ENCODE measurements at regions not wholly inside any gene's neighbourhood (a gene's known extent, or its start where the extent isn't known, plus 50 kb on each side); places are given as distances from the start of the nearest gene placed in this dataset.
A peak's percentile ranks its signal among the peaks of the same experiment; 100 is the strongest.

DNA sequence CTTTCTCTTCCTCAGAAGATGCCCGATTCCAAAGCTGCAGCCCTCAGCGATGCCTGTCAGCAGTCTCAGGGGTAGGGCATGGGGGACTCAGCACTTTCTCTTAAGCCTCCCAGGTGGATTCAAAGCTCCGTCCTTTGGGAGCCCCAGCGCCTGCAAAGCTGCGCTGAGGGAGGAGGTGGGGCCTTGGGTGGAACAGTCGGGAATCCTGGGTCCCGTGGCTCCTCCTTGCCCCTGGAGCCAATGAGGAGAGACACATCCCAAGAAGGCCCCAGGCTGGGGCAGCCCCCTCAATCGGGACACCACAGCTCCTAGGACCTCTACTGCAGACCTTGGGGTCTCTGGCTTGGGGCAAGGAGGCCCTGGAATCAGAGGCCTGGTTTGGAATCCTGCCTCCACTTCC lies 227.5 kb upstream of the IGF1R start:
- Histone ChIP-seq H3K36me3 (ENCODE audit: control insufficient read depth, insufficient read depth, low read length) (no peaks in the 10 kb centered on the region), H3K4me2 (ENCODE audit: extremely low read depth, insufficient read depth, low read length) (no peak overlapping the region), H3K9ac (ENCODE audit: insufficient read depth, low read length) (no peak overlapping the region), H3K79me2 (ENCODE audit: control insufficient read depth, insufficient read depth, low read length) (no peaks in the 10 kb centered on the region), H3K9me3 (ENCODE audit: control insufficient read depth, insufficient read depth, low read depth, low read length) (no peaks in the 10 kb centered on the region), H4K20me1 (ENCODE audit: control insufficient read depth, extremely low read depth, insufficient read depth, low read length) (no peaks in the 10 kb centered on the region), H3K27ac (ENCODE audit: insufficient read depth, low read length) (no peak overlapping the region), H2AFZ (ENCODE audit: low read length) (no peak overlapping the region), H3K4me1 (ENCODE audit: control insufficient read depth, extremely low read depth, insufficient read depth, low read length) (no peaks in the 10 kb centered on the region), H3K27me3 (ENCODE audit: control insufficient read depth, insufficient read depth, low read length) (no peaks in the 10 kb centered on the region), H3K4me3 (replicated peaks in 1 of 4; ENCODE audit: control extremely low read depth in 1 of 4, insufficient read depth in 1 of 4, low read depth in 3 of 4, low read length in 4 of 4) (no peak overlapping the region)
- no peak for DNase-seq (ENCODE audit: low read depth in 2 of 2)
- no peak for TF ChIP-seq EZH2 (IDR thresholded peaks at IDR 0.05; ENCODE audit: low read length, missing control alignments)
- TF ChIP-seq, protein P1, sequence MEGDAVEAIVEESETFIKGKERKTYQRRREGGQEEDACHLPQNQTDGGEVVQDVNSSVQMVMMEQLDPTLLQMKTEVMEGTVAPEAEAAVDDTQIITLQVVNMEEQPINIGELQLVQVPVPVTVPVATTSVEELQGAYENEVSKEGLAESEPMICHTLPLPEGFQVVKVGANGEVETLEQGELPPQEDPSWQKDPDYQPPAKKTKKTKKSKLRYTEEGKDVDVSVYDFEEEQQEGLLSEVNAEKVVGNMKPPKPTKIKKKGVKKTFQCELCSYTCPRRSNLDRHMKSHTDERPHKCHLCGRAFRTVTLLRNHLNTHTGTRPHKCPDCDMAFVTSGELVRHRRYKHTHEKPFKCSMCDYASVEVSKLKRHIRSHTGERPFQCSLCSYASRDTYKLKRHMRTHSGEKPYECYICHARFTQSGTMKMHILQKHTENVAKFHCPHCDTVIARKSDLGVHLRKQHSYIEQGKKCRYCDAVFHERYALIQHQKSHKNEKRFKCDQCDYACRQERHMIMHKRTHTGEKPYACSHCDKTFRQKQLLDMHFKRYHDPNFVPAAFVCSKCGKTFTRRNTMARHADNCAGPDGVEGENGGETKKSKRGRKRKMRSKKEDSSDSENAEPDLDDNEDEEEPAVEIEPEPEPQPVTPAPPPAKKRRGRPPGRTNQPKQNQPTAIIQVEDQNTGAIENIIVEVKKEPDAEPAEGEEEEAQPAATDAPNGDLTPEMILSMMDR (conservative IDR thresholded peaks at IDR 0.05 in 1 of 2, IDR thresholded peaks at IDR 0.05 in 1 of 2; ENCODE audit: low read depth in 1 of 2, low read length in 2 of 2) = no peak

DNA sequence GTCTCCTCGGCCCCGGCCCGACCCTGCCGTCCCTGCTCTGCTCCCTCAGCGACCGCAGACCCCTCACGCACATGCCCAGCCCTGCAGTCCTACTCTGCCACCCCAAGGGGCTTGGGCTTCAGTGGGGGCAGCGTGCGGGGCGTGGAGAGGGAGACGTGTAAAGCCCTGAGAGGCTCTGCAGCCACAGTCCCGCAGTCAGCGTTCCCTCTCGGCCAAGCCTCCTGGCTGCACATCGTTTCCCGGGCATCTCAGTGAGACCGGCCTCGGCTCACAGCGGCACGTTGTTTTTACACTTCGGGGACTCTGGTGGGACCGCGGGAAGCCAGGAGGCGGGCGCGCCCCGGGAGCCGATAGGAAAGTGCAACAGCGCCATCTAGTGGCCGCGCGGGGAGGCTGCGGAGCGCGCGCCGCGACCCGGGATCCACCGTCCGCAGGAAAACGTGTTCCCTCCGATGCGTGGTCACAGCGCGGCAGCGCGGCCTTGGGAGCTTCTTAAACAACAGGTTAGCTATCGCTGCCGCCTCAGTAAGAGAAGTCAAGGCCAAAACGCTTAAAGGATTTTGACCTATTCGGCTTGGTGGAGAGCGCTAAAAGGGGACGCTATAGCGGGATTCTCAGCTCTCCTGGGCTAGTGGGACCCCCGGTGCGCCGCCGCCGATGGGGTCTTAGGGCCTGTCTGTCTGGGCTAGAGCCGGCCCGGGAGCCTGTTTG lies 226.8 kb upstream of the IGF1R start:
- H3K4me2 ChIP-seq (ENCODE audit: extremely low read depth, insufficient read depth, low read length) = no peak overlapping the region
- no peak overlapping the region for H3K27ac ChIP-seq (ENCODE audit: insufficient read depth, low read length)
- H3K9ac ChIP-seq (ENCODE audit: insufficient read depth, low read length) = no peak overlapping the region
- no peaks in the 10 kb centered on the region for H3K36me3 ChIP-seq (ENCODE audit: control insufficient read depth, insufficient read depth, low read length)
- TF ChIP-seq, protein P1 (conservative IDR thresholded peaks at IDR 0.05 in 1 of 2, IDR thresholded peaks at IDR 0.05 in 1 of 2; ENCODE audit: low read depth in 1 of 2, low read length in 2 of 2) = peak; percentile 77 to 80
- TF ChIP-seq EZH2 (IDR thresholded peaks at IDR 0.05; ENCODE audit: low read length, missing control alignments) = peak; percentile 30
- H3K4me3 ChIP-seq (replicated peaks in 1 of 4; ENCODE audit: control extremely low read depth in 1 of 4, insufficient read depth in 1 of 4, low read depth in 3 of 4, low read length in 4 of 4) = peak overlapping the region in 1 of 4 experiments; percentile 33
- H4K20me1 ChIP-seq (ENCODE audit: control insufficient read depth, extremely low read depth, insufficient read depth, low read length) = no peaks in the 10 kb centered on the region
- H3K4me1 ChIP-seq (ENCODE audit: control insufficient read depth, extremely low read depth, insufficient read depth, low read length) = no peaks in the 10 kb centered on the region
- DNase-seq (ENCODE audit: low read depth in 2 of 2) = peak; percentile 23 to 30
- H3K9me3 ChIP-seq (ENCODE audit: control insufficient read depth, insufficient read depth, low read depth, low read length) = no peaks in the 10 kb centered on the region
- no peak overlapping the region for H2AFZ ChIP-seq (ENCODE audit: low read length)
- no peaks in the 10 kb centered on the region for H3K27me3 ChIP-seq (ENCODE audit: control insufficient read depth, insufficient read depth, low read length)
- H3K79me2 ChIP-seq (ENCODE audit: control insufficient read depth, insufficient read depth, low read length) = no peaks in the 10 kb centered on the region

DNA sequence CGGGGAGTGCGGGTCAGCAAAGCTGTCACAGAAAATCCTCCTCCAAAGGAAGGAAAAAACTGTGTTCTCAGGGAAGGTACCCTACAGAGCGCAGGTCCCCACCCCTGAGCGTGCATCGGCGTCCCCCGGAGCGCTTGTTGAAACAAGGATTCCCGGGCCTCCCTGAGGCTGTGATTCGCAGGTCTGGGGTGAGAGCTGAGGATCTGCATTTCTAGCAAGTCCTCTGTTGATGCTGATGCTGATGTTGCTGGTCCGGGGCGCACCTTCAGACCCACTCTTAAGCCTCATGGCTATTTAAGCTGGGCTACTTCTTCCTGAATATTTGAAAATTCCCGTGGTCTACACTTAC lies 226.2 kb upstream of the IGF1R start:
- no peak overlapping the region for H3K4me3 ChIP-seq (replicated peaks in 1 of 4; ENCODE audit: control extremely low read depth in 1 of 4, insufficient read depth in 1 of 4, low read depth in 3 of 4, low read length in 4 of 4)
- no peak for TF ChIP-seq EZH2 (IDR thresholded peaks at IDR 0.05; ENCODE audit: low read length, missing control alignments)
- TF ChIP-seq, protein P1 (conservative IDR thresholded peaks at IDR 0.05 in 1 of 2, IDR thresholded peaks at IDR 0.05 in 1 of 2; ENCODE audit: low read depth in 1 of 2, low read length in 2 of 2) = no peak
- no peak overlapping the region for H3K27ac ChIP-seq (ENCODE audit: insufficient read depth, low read length)
- no peaks in the 10 kb centered on the region for H3K4me1 ChIP-seq (ENCODE audit: control insufficient read depth, extremely low read depth, insufficient read depth, low read length)
- no peaks in the 10 kb centered on the region for H3K79me2 ChIP-seq (ENCODE audit: control insufficient read depth, insufficient read depth, low read length)
- H3K27me3 ChIP-seq (ENCODE audit: control insufficient read depth, insufficient read depth, low read length) = no peaks in the 10 kb centered on the region
- DNase-seq (ENCODE audit: low read depth in 2 of 2) = no peak
- no peaks in the 10 kb centered on the region for H3K36me3 ChIP-seq (ENCODE audit: control insufficient read depth, insufficient read depth, low read length)
- H2AFZ ChIP-seq (ENCODE audit: low read length) = no peak overlapping the region
- no peak overlapping the region for H3K9ac ChIP-seq (ENCODE audit: insufficient read depth, low read length)
- no peaks in the 10 kb centered on the region for H3K9me3 ChIP-seq (ENCODE audit: control insufficient read depth, insufficient read depth, low read depth, low read length)
- no peak overlapping the region for H3K4me2 ChIP-seq (ENCODE audit: extremely low read depth, insufficient read depth, low read length)
- no peaks in the 10 kb centered on the region for H4K20me1 ChIP-seq (ENCODE audit: control insufficient read depth, extremely low read depth, insufficient read depth, low read length)
